Pancreas (tissue), 10 donors: ENCODE measurements at regions not wholly inside any gene's neighbourhood (a gene's known extent, or its start where the extent isn't known, plus 50 kb on each side); places are given as distances from the start of the nearest gene placed in this dataset.

Experiments
- ATAC-seq, 4 donors: fragments of 200-7000 bp; cut with Tn5 transposase; one replicate each; pipeline versions ENCODE4 v1.8.0 to v1.9.1; 2020; ENCODE audit warnings: mild to moderate bottlenecking in 4 of 4, moderate library complexity in 4 of 4
- DNase-seq, 6 donors: peaks; one replicate each; pipeline ENCODE4 v3.0.0-alpha.2; 2020
- FAIRE-seq: peaks from 2 replicates; lab custom pipeline; 2012; peaks lifted over from hg19 to GRCh38; lab: Jason Lieb, UNC
- H3K27ac ChIP-seq, 4 donors: fragments of 200-600 bp; sonication (generic); 1 replicate in 3 of 4; 2 replicates in 1 of 4; pipeline versions ENCODE4 v1.5.0 to v1.8.0; 2020
- H3K27me3 ChIP-seq, 4 donors: fragments of 200-600 bp; one replicate each; pipeline ENCODE4 v1.8.0; 2021
- H3K36me3 ChIP-seq, 3 donors: fragments of 200-600 bp; sonication (generic) in 1 of 3; one replicate each; pipeline versions ENCODE4 v1.5.0 to v1.8.0; 2020 to 2021
- H3K4me1 ChIP-seq, 3 donors: fragments of 200-600 bp; one replicate each; pipeline ENCODE4 v1.8.0; 2021
- H3K4me3 ChIP-seq, 4 donors: fragments of 200-600 bp; sonication (generic) in 2 of 4; one replicate each; pipeline versions ENCODE4 v1.5.0 to v1.8.0; 2020 to 2021
- H3K9me3 ChIP-seq, 4 donors: fragments of 200-600 bp; one replicate each; pipeline ENCODE4 v1.8.0; 2021
- CTCF ChIP-seq, 4 donors: fragments of 200-600 bp; sonication (generic) in 3 of 4; IDR thresholded peaks; one replicate each; pipeline versions ENCODE4 v1.5.0 to v1.8.0; 2021; ENCODE audit warnings: antibody characterized with exemption in 4 of 4
- WGBS, 2 donors: extraction: QIAGEN DNeasy Blood & Tissue Kit; methylation state at CpG; one replicate each; pipeline ENCODE4 v1.1.7; 2013; 5-methylcytosine and 5-hydroxymethylcytosine counted together
- intact Hi-C, 3 donors: fragments of 100-400 bp; cut with DNase I; formaldehyde crosslinking; loops; one replicate each; pipeline versions ENCODE4 v1.11.1 to v1.14.2; 2022
- donor health status: healthy with polysubstance abuse.
- donor health status: DM: no; HTN: no; CAD: no; lungs with moderate emphysema.
- donor health status: DM: no; HTN: no; CAD: no.
- donor health status: control.
- donor health status: control.
- donor health status: Bipolar disorder and iron deficiency.
- donor health status: DM: yes; HTN: yes; CAD: no.
- donor health status: DM: no; HTN: no; CAD: no.
- donor health status: DM: no; HTN: no; CAD: no.
- donor health status: DM: yes; HTN: yes; CAD: no.

DNA sequence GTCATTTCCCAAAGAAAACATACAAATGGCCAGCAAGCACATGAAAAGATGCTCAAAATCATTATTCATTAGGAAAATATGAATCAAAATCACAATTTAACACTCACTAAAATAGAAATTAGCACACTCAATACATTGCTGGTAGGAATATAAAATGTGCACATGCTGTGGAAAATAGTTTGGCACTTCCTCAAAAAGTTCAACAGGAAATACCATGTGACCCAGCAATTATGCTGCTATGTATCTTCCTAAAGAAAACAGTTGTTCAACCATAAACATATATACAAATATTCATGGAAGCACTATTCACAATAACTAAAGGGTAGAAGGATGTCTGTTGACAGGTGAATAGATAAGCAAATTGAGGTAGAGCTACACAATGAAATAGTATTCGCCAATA lies 187.3 kb upstream of the SOX6 start:
- FAIRE-seq, result no peak
- 94 to 98% methylated on average over 1 of the region's 1 CpG for WGBS, 2 donors
- ATAC-seq, result no peak

DNA sequence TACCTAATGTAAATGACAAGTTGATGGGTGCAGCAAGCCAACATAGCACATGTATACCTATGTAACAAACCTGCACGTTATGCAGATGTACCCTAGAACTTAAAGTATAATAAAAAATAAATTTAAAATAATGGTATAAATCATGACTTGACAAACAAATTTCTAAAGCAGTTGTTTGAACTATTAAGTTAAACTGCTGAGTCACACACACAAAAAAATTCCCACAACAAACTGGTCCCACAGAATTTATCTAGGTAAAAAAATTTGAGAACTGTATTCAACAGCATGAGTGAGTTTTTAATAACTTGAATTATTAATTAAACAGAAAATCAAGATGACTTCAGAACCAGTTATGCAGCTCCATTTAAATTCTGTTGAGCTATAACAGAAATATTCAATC lies 186.0 kb upstream of the SOX6 start:
- no peak for TF ChIP-seq CTCF (IDR thresholded peaks at IDR 0.05)
- WGBS, 2 donors, result 94 to 96% methylated on average over 1 of the region's 1 CpG
- ATAC-seq (no peak), FAIRE-seq (no peak), DNase-seq (no peak)
- peaks cover 0 to 4% (median 0%) of the 10 kb centered on the region in 3 donors for H3K4me1 ChIP-seq
- H3K36me3 ChIP-seq, result no peaks in the 10 kb centered on the region
- intact Hi-C loops, result no loop called here
- no peaks in the 10 kb centered on the region for H3K9me3 ChIP-seq
- H3K27me3 ChIP-seq, result no peaks in the 10 kb centered on the region
- no peak overlapping the region for H3K27ac ChIP-seq
- H3K4me3 ChIP-seq, result no peak overlapping the region

More for the DNA sequence above, 187.3 kb upstream of the SOX6 start:
- H3K9me3 ChIP-seq, result no peaks in the 10 kb centered on the region
- H3K27ac ChIP-seq, result no peak overlapping the region
- intact Hi-C loops, result no loop called here
- no peaks in the 10 kb centered on the region for H3K36me3 ChIP-seq
- no peaks in the 10 kb centered on the region for H3K27me3 ChIP-seq
- no peak overlapping the region for H3K4me3 ChIP-seq
- DNase-seq, result no peak
- H3K4me1 ChIP-seq, result peaks cover 0 to 4% (median 0%) of the 10 kb centered on the region in 3 donors
- no peak for TF ChIP-seq CTCF (IDR thresholded peaks at IDR 0.05)

DNA sequence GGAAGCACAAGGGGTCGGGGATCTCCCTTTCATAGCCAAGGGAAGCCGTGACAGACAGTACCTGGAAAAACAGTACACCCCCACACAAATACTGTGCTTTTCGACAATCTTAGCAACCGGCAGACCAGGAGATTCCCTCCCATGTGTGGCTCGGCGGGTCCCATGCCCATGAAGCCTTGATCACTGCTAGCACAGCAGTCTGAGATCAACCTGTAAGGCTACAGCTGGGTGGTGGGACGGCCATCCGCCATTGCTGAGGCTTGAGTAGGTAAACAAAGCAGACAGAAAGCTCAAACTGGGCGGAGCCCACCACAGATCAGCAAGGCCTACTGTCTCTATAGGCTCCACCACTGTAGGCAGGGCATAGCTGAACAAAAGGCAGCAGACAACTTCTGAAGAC lies 180.2 kb upstream of the SOX6 start:
- DNase-seq, result peak in 1 of 6 donors; percentile 27
- Histone ChIP-seq H3K27me3 (no peaks in the 10 kb centered on the region), H3K27ac (no peak overlapping the region), H3K4me1 (no peaks in the 10 kb centered on the region), H3K4me3 (no peak overlapping the region), H3K9me3 (no peaks in the 10 kb centered on the region), H3K36me3 (no peaks in the 10 kb centered on the region)
- WGBS, 2 donors, result 94 to 97% methylated on average over 9 of the region's 9 CpGs
- FAIRE-seq, result no peak
- TF ChIP-seq CTCF (IDR thresholded peaks at IDR 0.05), result no peak
- intact Hi-C loops, result no loop called here
- ATAC-seq, result no peak

DNA sequence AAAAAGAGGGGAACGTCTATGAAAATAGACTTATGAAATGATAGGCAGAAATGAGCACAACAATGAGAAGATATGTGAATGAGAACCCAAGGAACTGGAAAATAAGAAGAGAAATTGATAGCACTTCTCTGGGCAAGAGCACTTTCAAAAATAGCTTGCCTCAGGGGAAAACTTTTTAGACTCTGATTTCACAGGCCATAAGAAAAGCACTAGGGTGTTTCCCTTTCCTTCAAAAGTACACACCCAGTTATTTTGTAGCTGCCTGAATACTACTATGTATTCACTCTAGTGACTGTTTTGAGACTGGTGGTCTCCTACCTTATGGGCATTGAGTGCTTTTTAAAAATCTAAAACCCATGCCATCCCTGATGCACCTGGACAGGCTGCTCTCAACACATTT lies 172.3 kb upstream of the SOX6 start:
- H3K4me1 ChIP-seq, result peaks cover 5 to 9% (median 6%) of the 10 kb centered on the region in 3 donors
- no peaks in the 10 kb centered on the region for H3K27me3 ChIP-seq
- no peaks in the 10 kb centered on the region for H3K9me3 ChIP-seq
- ATAC-seq (no peak), DNase-seq (no peak), FAIRE-seq (no peak)
- TF ChIP-seq CTCF (IDR thresholded peaks at IDR 0.05), result no peak
- H3K36me3 ChIP-seq, result no peaks in the 10 kb centered on the region
- H3K27ac ChIP-seq, result no peak overlapping the region
- no peak overlapping the region for H3K4me3 ChIP-seq
- WGBS, 2 donors, result 69 to 83% methylated on average over 1 of the region's 1 CpG
- intact Hi-C loops, result no loop called here

- intact Hi-C loops, result no loop called here
- no peaks in the 10 kb centered on the region for H3K36me3 ChIP-seq
- WGBS, 2 donors, result 89 to 91% methylated on average over 7 of the region's 7 CpGs
- peaks cover 5 to 9% (median 6%) of the 10 kb centered on the region in 3 donors for H3K4me1 ChIP-seq
- ATAC-seq, result no peak
- no peak for DNase-seq
- no peak for FAIRE-seq
- TF ChIP-seq CTCF (IDR thresholded peaks at IDR 0.05), result no peak
- H3K27ac ChIP-seq, result no peak overlapping the region
- H3K27me3 ChIP-seq, result no peaks in the 10 kb centered on the region
- H3K4me3 ChIP-seq, result no peak overlapping the region
- no peaks in the 10 kb centered on the region for H3K9me3 ChIP-seq
Observed at GRCh38 chr11:16527525-16528246, 171.3 kb upstream of the SOX6 start.
